ENCODE measurements at regions not wholly inside any gene's neighbourhood (a gene's known extent, or its start where the extent isn't known, plus 50 kb on each side); places are given as distances from the start of the nearest gene placed in this dataset.

DNA sequence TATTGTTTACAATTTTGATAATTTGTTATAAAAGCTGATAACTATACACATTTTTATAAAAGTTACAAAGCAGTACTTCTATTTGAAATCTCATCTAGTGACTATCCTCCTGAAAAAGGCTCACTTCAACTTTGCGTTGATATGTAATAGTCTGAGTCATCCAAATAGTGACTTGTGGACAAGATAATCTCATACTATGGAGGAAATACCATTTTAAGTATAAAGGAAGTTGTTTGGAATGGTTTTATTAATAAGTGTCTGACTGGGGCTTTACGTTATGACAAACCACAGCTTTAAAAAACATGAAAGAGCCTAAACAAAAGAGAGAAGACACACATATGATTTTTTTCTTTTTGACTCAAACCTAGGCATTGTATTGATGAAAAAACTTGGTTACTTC lies 272.3 kb upstream of the COL3A1 start:
- Histone ChIP-seq H3K36me3 (no peaks in the 10 kb centered on the region), H3K4me3 (no peak overlapping the region), H3K27ac (no peak overlapping the region), H3K9me3 (no peaks in the 10 kb centered on the region), H3K27me3 (no peaks in the 10 kb centered on the region), H3K4me1 (ENCODE audit: insufficient read depth) (no peaks in the 10 kb centered on the region)
- WGBS, 3 donors, result 33 to 57% (median 51%) methylated on average over 2 of the region's 2 CpGs
- no peak for TF ChIP-seq EP300 (IDR thresholded peaks at IDR 0.05)
- TF ChIP-seq, protein P1, sequence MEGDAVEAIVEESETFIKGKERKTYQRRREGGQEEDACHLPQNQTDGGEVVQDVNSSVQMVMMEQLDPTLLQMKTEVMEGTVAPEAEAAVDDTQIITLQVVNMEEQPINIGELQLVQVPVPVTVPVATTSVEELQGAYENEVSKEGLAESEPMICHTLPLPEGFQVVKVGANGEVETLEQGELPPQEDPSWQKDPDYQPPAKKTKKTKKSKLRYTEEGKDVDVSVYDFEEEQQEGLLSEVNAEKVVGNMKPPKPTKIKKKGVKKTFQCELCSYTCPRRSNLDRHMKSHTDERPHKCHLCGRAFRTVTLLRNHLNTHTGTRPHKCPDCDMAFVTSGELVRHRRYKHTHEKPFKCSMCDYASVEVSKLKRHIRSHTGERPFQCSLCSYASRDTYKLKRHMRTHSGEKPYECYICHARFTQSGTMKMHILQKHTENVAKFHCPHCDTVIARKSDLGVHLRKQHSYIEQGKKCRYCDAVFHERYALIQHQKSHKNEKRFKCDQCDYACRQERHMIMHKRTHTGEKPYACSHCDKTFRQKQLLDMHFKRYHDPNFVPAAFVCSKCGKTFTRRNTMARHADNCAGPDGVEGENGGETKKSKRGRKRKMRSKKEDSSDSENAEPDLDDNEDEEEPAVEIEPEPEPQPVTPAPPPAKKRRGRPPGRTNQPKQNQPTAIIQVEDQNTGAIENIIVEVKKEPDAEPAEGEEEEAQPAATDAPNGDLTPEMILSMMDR (IDR thresholded peaks at IDR 0.05), result no peak
- no peak for TF ChIP-seq POLR2A (IDR thresholded peaks at IDR 0.05)
- DNase-seq, result no peak
- intact Hi-C loops (cut with DNase I), result no loop called here

DNA sequence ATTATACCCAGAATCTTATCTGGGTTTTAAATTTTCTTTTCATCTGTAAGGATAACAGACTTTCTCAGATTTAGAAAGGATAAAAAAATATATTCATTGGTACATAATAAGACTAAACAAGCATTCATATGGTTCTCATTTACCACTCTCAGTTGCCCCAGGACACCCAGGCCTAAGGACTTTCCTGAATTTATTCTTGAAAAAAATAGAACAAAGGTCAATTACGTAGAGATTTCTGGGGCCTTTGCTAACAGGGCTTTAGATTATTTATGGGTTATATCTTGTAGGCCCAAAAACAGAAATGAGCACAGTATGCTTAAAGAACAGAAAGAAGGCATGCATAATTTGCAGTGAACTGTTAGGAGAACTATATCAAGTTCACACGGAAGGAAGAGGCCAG lies 269.0 kb upstream of the COL3A1 start:
- no peak for DNase-seq
- intact Hi-C loops (cut with DNase I), result no loop called here
- 86 to 93% (median 89%) methylated on average over 2 of the region's 2 CpGs for WGBS, 3 donors

DNA sequence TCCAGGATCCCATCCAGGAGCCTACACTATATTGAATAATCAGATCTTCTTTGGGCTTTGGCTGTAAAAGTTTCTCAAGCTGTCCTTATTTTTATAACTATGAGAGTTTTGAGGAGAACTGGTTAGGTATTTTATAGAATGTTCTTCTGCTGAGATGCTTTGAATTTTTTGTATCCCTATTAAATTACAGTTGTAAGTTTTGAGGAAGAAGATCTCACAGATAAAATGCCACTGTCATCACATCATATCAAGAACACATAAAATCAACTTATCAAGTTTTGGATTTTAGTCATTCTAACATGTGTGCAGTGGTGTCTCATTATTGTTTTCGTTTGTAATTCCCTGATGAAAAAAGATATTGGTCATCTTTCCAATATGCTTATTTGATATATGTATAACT lies 260.2 kb upstream of the COL3A1 start:
- DNase-seq, result no peak
- intact Hi-C loops (cut with DNase I), result no loop called here
- 44 to 100% (median 96%) methylated on average over 1 of the region's 1 CpG for WGBS, 3 donors
- TF ChIP-seq, protein P1 (IDR thresholded peaks at IDR 0.05), result no peak
- no peak for TF ChIP-seq EP300 (IDR thresholded peaks at IDR 0.05)
- no peak for TF ChIP-seq POLR2A (IDR thresholded peaks at IDR 0.05)
- Histone ChIP-seq H3K4me1 (ENCODE audit: insufficient read depth) (no peaks in the 10 kb centered on the region), H3K9me3 (no peaks in the 10 kb centered on the region), H3K4me3 (no peak overlapping the region), H3K27ac (no peak overlapping the region), H3K27me3 (no peaks in the 10 kb centered on the region), H3K36me3 (no peaks in the 10 kb centered on the region)

More for the DNA sequence above, 269.0 kb upstream of the COL3A1 start:
- Histone ChIP-seq H3K36me3 (no peaks in the 10 kb centered on the region), H3K4me3 (no peak overlapping the region), H3K4me1 (ENCODE audit: insufficient read depth) (no peaks in the 10 kb centered on the region), H3K27me3 (no peaks in the 10 kb centered on the region), H3K9me3 (no peaks in the 10 kb centered on the region), H3K27ac (no peak overlapping the region)
- TF ChIP-seq POLR2A (IDR thresholded peaks at IDR 0.05), result no peak
- TF ChIP-seq EP300 (IDR thresholded peaks at IDR 0.05), result no peak
- TF ChIP-seq, protein P1 (IDR thresholded peaks at IDR 0.05), result no peak

DNA sequence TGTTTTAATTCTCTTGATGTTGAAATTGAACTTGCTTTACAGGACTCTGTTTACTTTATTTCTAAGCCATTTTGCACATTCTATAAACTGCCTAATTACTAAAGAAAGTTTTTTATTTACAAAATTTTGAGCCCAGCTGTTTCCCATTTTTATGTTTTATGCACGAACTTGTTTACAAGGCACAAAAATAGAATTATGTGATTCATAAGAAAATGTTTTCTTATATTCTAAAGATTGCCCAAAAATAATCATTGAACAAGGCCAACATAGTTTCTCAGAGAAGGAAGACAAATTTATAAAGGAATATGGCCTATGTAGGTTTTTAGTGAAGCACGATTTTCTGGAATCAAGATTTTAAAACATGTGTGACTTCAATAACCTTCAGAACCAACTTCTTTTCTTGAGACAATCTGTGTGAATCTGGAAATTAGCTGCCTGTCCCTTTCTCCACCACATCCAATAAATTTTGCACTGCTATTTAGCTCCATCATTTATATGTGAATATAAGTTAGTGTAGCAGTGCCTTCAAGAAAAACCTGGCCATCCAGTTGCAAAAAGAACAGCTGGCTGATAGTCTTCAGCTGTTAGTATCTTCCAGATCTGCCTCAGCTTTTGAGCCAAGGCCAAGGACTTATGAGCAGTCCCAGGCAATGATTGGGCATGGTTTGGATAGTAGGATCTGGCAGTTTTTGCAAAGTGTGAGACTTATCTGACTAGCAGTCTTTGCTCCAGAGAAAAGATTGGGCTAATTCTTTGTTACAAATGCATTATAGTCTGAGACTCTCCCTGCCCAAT lies 253.2 kb upstream of the COL3A1 start:
- 19 to 43% (median 25%) methylated on average over 2 of the region's 2 CpGs for WGBS, 3 donors
- intact Hi-C loops (cut with DNase I), result no loop called here
- no peak for DNase-seq
- H3K36me3 ChIP-seq, result no peaks in the 10 kb centered on the region
- H3K27ac ChIP-seq, result no peak overlapping the region
- TF ChIP-seq, protein P1 (IDR thresholded peaks at IDR 0.05), result no peak
- TF ChIP-seq EP300 (IDR thresholded peaks at IDR 0.05) (no peak), POLR2A (IDR thresholded peaks at IDR 0.05) (no peak)
- H3K27me3 ChIP-seq, result no peaks in the 10 kb centered on the region
- H3K4me3 ChIP-seq, result no peak overlapping the region
- H3K4me1 ChIP-seq (ENCODE audit: insufficient read depth), result no peaks in the 10 kb centered on the region
- H3K9me3 ChIP-seq, result no peaks in the 10 kb centered on the region

All from ovary (tissue), 7 donors.